HCT116 (cell line): ENCODE measurements at regions not wholly inside any gene's neighbourhood (a gene's known extent, or its start where the extent isn't known, plus 50 kb on each side); places are given as distances from the start of the nearest gene placed in this dataset.

Experiments
- ATAC-seq: fragments of 200-7000 bp; cut with Tn5 transposase; 2 replicates; pipeline ENCODE4 v1.9.1; 2020; ENCODE audit warnings: mild to moderate bottlenecking, moderate library complexity
- BruUV-seq: library from RNA; stranded (reverse); fragments of 400-500 nt; replicated peaks from 2 replicates; lab custom pipeline; 2021; lab: Mats Ljungman, UMichigan
- CTCF ChIA-PET: fragments of 300-600 bp; sonication (Branson Sonifier 250); formaldehyde crosslinking; loops from one replicate; lab custom pipeline; 2021; ENCODE audit warnings: antibody characterized with exemption; lab: Charles Lee
- POLR2A ChIA-PET: fragments of 300-600, 350-600 bp; sonication (Branson Sonifier 250); formaldehyde crosslinking; loops from one replicate; lab custom pipeline; 2021; ENCODE audit warnings: antibody characterized with exemption; lab: Charles Lee
- RAD21 ChIA-PET, 2 experiments: fragments of 300-600 bp; sonication (Branson Sonifier 250); formaldehyde crosslinking; loops; one replicate each; lab custom pipeline; 2023; ENCODE audit warnings: low total read pairs in 2 of 2; ENCODE audit not compliant: uncharacterized antibody in 2 of 2, unreplicated experiment in 2 of 2, low non-redundant PET in 1 of 2; lab: Charles Lee
- DNase-seq: peaks from one replicate; pipeline ENCODE4 v3.0.0-alpha.2; 2010; ENCODE audit warnings: low read depth, low spot score
- H2AFZ ChIP-seq: fragments of 200-600 bp; shearing (Covaris generic), sonication (generic); 2 replicates; pipeline ENCODE4 v1.6.1; 2017; ENCODE audit warnings: low read depth, mixed run types, mixed read lengths, antibody characterized with exemption, low read length; ENCODE audit not compliant: poor library complexity, severe bottlenecking
- H3K27ac ChIP-seq: 2 replicates; pipeline ENCODE4 v1.5.1; 2012; ENCODE audit warnings: low read depth, low read length
- H3K27me3 ChIP-seq: fragments of 200-600 bp; sonication (generic); 2 replicates; pipeline ENCODE4 v1.6.1; 2016; ENCODE audit warnings: mixed run types, low read length, mixed read lengths; ENCODE audit not compliant: insufficient read depth
- H3K36me3 ChIP-seq, 2 experiments: fragments of 200-500 bp in 1 of 2; fragments of 200-600 bp in 1 of 2; sonication (Bioruptor generic) in 1 of 2; sonication (generic) in 1 of 2; 2 replicates each; pipeline versions ENCODE4 v1.5.1 to v1.6.1; 2014 to 2016; ENCODE audit warnings: low read length in 2 of 2, inconsistent platforms in 1 of 2, mixed read lengths in 1 of 2, mixed run types in 1 of 2; ENCODE audit not compliant: insufficient read depth in 2 of 2, control insufficient read depth in 1 of 2
- H3K4me1 ChIP-seq, 2 experiments: fragments of 200-600 bp in 1 of 2; sonication (generic) in 1 of 2; 2 replicates each; pipeline versions ENCODE4 v1.5.1 to v1.6.1; 2012 to 2017; ENCODE audit warnings: low read length in 2 of 2, inconsistent platforms in 1 of 2, mild to moderate bottlenecking in 1 of 2, mixed read lengths in 1 of 2, mixed run types in 1 of 2, moderate library complexity in 1 of 2; ENCODE audit not compliant: insufficient read depth in 2 of 2, control insufficient read depth in 1 of 2
- H3K4me2 ChIP-seq: fragments of 200-600 bp; sonication (generic); 2 replicates; pipeline ENCODE4 v1.6.1; 2017; ENCODE audit warnings: mixed run types, low read length, mixed read lengths
- H3K4me3 ChIP-seq, 2 experiments: fragments of 200-600 bp in 1 of 2; sonication (generic) in 1 of 2; replicated peaks in 1 of 2; 2 replicates each; pipeline ENCODE4 v1.5.1; 2011 to 2016; ENCODE audit warnings: low read length in 2 of 2, control low read depth in 1 of 2, low read depth in 1 of 2, mild to moderate bottlenecking in 1 of 2, mixed read lengths in 1 of 2, mixed run types in 1 of 2
- H3K79me2 ChIP-seq: fragments of 200-600 bp; sonication (generic); 2 replicates; pipeline ENCODE4 v1.6.1; 2017; ENCODE audit warnings: mild to moderate bottlenecking, mixed run types, low read length, moderate library complexity, mixed read lengths; ENCODE audit not compliant: insufficient read depth
- H3K9ac ChIP-seq: fragments of 200-600 bp; sonication (generic); 2 replicates; pipeline ENCODE4 v1.6.1; 2016; ENCODE audit warnings: low read length, mixed read lengths
- H3K9me2 ChIP-seq: fragments of 200-600 bp; sonication (generic), shearing (Covaris generic); 2 replicates; pipeline ENCODE4 v1.6.1; 2017; ENCODE audit warnings: mixed run types, mild to moderate bottlenecking, moderate library complexity; ENCODE audit not compliant: insufficient read depth
- H3K9me3 ChIP-seq, 2 experiments: fragments of 200-500 bp in 1 of 2; fragments of 200-600 bp in 1 of 2; sonication (Bioruptor generic) in 1 of 2; sonication (generic) in 1 of 2; 2 replicates each; pipeline ENCODE4 v1.6.1; 2014 to 2017; ENCODE audit warnings: low read length in 2 of 2, mixed read lengths in 2 of 2, inconsistent platforms in 1 of 2, low read depth in 1 of 2, mild to moderate bottlenecking in 1 of 2, mixed run types in 1 of 2, moderate library complexity in 1 of 2; ENCODE audit not compliant: control insufficient read depth in 1 of 2, insufficient read depth in 1 of 2
- H4K20me1 ChIP-seq: fragments of 200-600 bp; sonication (generic), shearing (Covaris generic); 2 replicates; pipeline ENCODE4 v1.6.1; 2017; ENCODE audit warnings: mixed run types, mild to moderate bottlenecking, moderate library complexity; ENCODE audit not compliant: insufficient read depth
- CBX3 ChIP-seq: IDR thresholded peaks from 2 replicates; pipeline ENCODE4 v1.6.1; 2012; ENCODE audit warnings: low read depth
- CEBPB ChIP-seq: IDR thresholded peaks from 2 replicates; pipeline ENCODE4 v1.6.1; 2012; ENCODE audit warnings: low read depth
- MAX ChIP-seq: IDR thresholded peaks from 2 replicates; pipeline ENCODE4 v1.6.1; 2012
- RAD21 ChIP-seq: IDR thresholded peaks from 2 replicates; pipeline ENCODE4 v1.6.1; 2012; ENCODE audit warnings: low read depth, mild to moderate bottlenecking
- SIN3A ChIP-seq: IDR thresholded peaks from 2 replicates; pipeline ENCODE4 v1.6.1; 2012; ENCODE audit warnings: low read depth
- ZBTB33 ChIP-seq: IDR thresholded peaks from 2 replicates; pipeline ENCODE4 v1.6.1; 2011; ENCODE audit warnings: mild to moderate bottlenecking, low read length, moderate library complexity; ENCODE audit not compliant: insufficient replicate concordance; ENCODE audit errors: extremely low read depth
- intact Hi-C: fragments of 100-400 bp; cut with micrococcal nuclease; formaldehyde crosslinking; loops from 2 replicates; pipeline ENCODE4 v1.10.0; 2022

- TF ChIP-seq SIN3A: no peak
Observed at GRCh38 chr11:97111559-97111958, 721.7 kb downstream of the JRKL start (continued).

- no peaks in the 10 kb centered on the region for H3K4me1 ChIP-seq
- TF ChIP-seq MAX (no peak), CBX3 (no peak), ZBTB33 (no peak), RAD21 (no peak), CEBPB (no peak)
- POLR2A ChIA-PET: no interaction called here
- ATAC-seq: no peak
- no TSS peak for BruUV-seq
- RAD21 ChIA-PET: no interaction called here
- H3K36me3 ChIP-seq: no peaks in the 10 kb centered on the region
- no peak for DNase-seq
- no peak overlapping the region for H2AFZ ChIP-seq
- no peak overlapping the region for H3K27ac ChIP-seq
- no peak overlapping the region for H3K4me2 ChIP-seq
- H3K4me3 ChIP-seq: no peak overlapping the region
- no peaks in the 10 kb centered on the region; the same call in 1 of the 2 replicates for H4K20me1 ChIP-seq
- peaks cover 4 to 12% of the 10 kb centered on the region in 2 experiments; a peak in 2 of 4 replicates for H3K9me3 ChIP-seq
- CTCF ChIA-PET: no interaction called here
- intact Hi-C loops: no loop called here
- H3K79me2 ChIP-seq: no peaks in the 10 kb centered on the region
- no peak overlapping the region for H3K9ac ChIP-seq
- no peaks in the 10 kb centered on the region for H3K9me2 ChIP-seq
- no peaks in the 10 kb centered on the region for H3K27me3 ChIP-seq
Observed at GRCh38 chr11:97118614-97119200, 728.9 kb downstream of the JRKL start.
